Smooth muscle cell of the brain vasculature (primary cell): ENCODE measurements at regions not wholly inside any gene's neighbourhood (a gene's known extent, or its start where the extent isn't known, plus 50 kb on each side); places are given as distances from the start of the nearest gene placed in this dataset.

Source experiments
- DNase-seq: peaks from one replicate; pipeline ENCODE4 v3.0.0-alpha.2; 2012; ENCODE audit warnings: low read depth, low spot score

DNA sequence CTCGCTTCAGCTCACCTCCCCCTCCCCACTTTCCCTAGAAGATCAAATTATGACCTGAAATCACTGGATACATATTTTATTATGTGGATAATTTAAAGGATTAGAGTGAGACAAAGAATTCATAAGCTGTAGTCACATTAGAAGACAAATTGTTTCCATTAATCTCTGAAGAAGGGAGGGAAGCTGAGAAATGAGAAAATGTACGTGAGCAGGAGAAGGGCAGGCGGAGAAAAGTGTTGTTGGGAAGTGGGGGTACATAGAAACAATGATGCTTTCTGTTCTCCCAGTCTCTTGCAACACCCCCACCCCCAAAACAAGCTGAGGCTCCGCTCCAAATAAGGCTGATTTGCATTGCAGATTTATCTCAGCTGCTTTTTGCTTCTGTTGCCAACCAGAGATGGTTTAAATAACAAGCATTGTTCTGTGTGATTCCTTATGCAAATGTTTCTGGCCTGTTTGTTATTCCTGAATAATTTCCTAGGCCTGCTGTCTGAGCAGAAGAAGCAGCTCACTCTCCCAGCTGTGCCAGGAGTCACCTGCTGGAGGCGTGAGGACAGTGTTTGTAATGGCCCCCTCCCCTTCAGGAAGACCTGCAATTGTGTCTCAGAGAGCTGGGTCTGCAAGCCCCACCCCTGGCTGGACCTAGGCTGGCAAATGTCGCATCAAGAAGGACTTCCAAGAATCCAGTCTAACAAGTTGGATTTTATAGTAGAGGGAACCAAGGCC is 121.8 kb upstream of the TNR start:
- DNase-seq = no peak

DNA sequence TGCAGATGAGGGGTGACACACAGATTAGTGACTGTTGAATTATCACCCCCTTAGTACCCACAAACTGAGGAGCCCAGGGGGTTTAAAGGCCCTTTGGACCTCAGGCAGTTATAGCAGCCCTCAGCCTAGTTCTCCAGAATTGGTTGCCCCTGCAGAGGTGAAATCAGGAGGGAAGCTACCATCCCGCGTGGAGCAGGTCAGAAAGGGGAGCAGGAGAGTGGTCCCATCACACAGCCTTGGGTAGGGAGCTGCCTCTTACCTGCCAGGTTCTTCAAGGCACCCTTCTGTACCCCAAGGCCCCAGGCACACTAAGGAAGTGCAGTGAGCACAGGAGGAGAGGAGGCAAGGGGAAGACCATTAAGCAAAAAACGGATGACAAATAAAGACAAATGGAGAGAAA is 121.2 kb upstream of the TNR start:
- DNase-seq = no peak

DNA sequence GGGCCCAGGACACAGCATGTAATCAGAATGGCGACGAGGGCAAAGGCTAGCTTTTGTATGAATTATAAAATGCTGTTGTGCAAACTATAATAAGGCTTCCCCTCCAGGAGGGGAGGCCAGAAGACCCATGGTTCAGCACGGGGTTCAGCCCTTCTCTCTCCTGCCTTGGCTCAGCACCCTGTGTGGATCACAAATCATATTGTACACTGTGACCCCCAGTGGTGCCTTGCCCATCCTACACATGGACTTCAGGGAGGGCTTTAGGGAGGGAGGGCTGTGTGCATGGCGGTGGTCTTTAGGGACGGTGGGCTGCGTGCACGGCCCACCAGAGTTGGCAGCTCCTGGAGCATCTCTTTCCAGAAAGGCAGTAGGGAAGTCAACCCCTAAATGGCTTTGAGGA is 120.8 kb upstream of the TNR start:
- no peak for DNase-seq

DNA sequence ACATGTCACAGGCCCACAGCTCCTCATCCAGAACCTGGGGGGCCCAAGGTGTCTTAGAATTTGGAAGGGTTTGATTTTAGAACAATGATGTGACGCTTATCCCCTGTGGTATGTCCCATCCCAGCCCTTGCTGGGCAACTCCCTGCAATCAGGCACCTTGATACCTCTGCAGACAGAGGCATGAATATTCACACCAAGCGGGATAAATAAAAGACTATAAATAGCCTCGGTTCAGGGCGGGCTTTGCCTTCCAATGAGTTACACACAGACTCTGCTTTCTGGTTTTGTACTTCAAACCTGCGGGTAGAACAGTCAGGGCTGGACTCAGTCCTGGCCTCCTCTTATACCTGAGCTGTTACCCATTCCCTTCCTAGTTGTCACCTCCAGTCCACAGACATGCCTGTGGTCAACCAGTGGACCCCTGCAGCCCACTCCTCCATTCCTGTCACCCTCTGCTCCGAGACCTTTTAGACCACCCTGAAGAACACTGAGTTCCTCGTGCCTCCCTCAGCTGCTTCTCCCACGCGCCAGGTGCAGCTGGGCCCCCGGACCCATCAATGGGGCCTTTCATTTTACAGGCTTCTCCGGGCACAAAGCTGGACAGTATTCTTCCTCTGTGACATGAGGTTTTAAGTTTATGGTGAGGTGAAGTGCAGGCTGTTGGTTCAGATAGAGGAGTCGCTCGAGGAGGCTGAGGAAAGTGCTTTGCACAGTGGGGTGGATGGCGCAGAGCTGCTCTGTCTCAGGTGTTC is 120.1 kb upstream of the TNR start:
- no peak for DNase-seq

DNA sequence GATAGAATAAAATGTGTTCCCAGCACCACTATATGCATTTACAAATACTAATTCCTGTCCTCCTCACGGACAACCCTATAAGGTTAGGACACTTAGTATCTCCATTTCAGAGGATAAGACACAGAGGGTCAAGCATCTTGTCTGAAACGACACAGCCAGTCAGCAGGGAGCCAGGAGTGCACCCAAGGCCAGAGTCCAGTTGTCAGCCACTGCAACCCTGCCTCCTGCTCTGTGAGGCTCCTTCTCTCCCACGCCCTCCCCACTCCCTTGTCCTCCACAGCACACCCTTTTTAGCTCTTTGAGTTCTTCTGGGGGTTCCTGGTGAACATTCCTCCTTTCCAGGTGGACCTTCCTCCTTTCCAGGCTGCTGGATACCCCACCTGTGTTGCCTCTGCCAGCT is 119.0 kb upstream of the TNR start:
- no peak for DNase-seq

DNA sequence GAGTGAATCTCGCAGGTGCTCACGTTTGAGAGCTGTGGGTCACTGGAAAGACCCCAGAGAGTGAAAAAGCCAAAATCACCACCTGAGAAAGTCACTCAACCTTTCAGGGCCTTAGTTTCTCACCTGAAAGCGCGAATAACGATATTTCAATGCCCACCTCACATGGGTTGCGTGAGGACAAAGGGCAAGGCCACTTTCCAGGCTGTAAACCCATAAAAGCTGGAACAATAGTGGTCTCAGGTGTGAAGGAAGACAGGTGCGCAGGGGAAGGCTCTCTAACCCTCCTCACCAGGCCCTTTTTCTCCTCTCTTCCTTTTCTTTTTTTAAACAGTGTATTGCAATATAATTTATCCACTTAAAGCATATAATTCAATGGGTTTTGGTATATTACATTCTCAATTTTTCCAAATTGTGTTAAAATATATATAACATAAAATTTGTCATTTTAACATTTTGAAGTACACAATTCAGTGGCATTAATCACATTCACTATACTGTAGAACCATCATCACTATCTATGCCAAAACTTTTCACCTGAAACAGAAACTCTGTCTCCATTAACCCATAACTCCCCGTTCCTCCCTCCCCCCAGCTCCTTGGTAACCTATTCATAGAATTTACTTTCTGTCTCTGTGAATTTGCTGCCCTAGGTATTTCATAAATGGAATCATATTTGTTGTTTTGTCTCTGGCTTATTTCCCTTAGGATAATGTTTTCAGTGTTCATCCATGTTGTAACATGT is 118.4 kb upstream of the TNR start:
- DNase-seq = no peak

DNA sequence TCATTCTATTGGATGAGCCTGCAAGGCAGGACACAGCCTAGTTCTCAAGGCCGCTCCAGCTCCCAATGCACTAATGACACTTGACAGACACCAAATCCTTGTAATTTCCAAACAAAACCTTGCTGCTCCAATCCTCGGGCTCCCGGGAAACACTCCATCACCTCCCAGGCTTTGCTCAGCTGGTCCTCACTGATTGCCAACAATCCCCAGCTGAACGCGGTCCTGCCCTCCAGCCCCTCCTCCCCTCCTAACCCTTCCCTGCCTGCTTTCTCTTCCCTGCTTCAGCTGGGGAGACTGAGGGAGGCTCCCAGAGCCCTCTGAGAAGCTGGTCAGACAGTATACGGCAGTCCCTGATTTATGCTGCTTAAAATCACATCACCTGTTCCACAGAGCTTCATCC is 114.4 kb upstream of the TNR start:
- DNase-seq = no peak

DNA sequence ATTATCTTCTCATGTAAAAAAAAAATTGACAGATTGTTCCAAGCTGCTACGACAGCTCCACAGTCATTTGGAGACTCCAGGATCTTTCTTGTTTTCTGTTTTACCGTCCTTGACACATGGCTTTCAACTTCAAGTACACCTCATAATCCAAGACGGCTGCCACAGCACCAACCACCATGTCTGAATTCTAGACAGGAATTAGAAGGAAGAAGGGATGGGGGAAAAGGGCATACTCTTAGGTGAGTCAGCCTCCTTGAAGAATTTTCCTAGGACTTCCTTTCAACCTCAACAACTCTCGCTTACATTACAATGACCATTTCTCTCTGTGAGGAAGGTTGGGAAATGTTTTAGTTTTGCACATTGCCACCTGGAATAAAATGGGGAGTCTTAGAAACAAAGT is 110.3 kb upstream of the TNR start:
- no peak for DNase-seq

DNA sequence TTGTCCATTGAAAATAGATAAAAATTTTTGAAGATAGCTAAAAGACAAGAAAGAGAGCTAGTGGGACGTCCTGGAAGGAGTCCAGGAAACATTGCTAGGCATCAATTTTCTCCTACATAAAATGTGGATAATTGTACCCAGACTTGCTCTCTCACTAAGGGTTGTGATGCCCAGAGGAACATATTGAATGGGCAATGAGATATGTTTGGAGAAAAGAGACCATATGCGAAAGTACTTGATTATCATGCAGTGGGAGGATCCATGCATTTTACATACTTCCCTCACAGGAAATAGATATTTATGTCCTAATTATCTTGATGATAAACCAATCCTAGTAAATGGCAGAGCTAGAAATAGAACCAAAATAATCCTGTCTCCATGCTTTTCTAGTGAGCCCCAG is 108.4 kb upstream of the TNR start:
- DNase-seq = no peak

DNA sequence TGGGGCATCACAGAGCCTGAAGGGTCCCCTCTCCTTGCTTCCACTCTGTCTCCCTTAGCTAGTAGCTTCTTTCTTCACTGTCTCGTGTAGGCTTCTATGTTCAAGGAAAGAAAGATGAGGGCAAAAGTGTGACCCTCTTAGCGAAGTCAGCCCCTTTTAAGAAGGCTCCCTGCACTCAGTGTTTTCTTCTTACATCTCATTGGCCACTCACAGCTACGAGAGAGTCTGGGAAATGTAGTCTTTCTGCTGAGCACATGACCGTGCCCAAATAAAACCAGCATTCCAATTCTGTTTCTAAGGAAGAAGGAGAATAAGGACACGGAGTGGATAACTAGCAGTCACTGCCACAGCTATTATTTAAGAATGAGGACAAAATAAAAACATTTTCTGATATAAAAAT is 104.9 kb upstream of the TNR start:
- no peak for DNase-seq

DNA sequence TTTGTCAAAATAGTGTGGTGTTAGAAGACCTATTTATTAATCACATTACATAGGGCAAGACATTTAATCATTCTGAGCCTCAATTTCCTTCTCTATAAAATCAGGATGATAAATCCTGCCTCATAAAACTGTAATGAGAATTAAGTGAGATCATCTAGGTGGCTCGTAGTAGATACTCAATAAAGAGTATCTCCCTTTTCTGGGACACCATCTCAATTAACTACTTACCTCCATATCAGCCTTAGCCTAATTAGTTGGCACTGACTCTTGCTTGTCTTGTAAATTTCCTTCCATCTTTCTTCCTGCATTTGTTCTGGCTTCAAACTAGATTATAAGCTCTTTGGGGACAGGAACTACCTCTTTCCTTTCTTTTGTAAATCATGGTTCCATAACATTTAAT is 102.6 kb upstream of the TNR start:
- no peak for DNase-seq

DNA sequence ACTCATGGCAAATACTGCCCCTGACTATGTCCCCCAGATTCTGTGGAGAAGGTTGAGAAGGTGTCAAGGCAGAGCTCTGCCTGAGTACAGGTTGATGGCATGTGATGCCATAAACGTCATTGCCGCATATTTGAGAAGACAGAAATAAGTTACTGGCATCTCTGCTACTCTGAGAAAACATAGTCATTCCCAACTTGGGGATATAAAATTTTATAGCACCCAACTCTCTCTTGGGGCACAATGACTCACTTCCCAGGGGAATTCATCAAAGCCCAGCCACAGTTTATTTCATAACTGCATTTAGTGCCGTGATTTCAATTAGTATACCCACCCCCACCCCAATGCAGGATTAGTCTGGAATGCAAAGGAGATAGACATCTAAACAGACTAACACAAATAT is 101.9 kb upstream of the TNR start:
- no peak for DNase-seq

DNA sequence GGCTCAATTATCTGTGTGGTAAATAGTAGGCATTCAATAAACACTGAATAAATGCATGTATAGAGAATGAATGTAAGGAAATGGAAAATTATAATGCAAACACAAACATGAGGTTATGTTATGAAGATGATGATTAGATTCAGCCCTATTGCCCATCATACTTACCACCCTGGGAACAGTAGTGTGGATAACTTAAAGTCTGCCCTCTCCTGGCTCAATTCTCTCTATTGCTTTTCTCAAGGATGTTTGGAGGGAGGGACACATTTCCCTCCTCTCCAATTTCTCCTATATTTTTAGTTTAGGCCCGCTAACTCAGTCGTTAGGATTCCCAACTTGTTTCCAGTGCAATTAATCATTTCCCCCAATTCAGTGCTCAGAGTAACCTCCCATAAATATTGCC is 101.5 kb upstream of the TNR start:
- DNase-seq = no peak

DNA sequence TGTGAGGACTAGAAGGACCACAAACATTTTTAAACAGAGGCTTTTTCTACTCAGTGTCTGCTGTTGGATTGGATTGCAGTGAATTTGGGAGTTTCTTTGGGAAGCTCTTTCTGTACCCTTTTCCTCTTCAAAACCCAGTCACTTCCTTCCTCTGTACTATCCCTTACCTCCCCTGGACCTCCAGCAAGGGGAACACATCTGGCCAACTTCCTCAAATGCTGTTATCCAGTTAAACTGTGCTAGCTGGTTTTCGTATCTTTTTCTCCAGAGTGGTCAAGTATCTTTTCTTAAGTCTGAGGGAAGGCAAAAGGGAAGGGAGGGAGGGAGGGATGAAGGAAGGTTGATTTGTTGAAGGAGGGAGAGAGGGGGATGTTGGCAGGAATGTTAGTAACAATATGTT is 99.2 kb upstream of the TNR start:
- DNase-seq = no peak

DNA sequence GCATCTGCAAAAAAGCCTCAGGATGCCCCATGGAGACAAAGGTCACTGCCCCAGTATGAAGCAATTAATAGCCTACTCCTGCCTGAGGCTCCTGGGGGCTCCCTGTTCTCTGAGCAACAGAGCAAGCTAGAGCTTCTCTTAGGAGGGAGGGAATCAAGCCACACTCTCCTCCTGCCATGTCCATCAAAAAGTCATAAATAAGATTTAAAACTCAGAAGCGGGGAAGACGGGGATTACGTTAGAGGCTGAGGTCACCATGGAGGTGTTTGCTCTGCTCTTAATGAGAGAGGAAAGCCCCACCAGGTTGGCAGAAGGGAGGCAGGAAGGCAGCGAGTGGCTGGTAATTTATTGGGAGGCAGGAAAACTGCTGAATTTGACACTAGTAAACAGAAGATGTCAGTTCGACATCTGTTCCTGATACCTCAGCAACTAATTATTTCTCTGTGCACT is 98.4 kb upstream of the TNR start:
- DNase-seq = no peak

DNA sequence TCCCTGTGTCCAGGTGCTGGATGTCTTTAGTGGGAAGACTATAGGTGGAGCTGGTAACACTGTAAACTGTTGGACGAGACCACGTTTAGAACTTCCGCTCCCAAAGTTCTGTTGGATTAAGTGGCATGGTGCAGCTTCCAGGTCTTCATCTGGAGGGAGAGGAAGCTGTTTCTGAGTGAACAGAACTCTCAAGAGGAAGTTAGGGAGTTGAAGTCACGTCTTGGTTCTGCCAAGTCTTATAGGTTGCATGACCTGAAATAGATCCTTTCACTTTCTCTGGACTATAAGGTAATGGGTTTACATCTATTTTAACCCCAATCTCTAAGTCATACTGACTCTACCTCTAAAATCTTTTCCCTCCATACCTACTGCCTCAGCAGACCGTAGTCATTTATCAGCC is 97.4 kb upstream of the TNR start:
- DNase-seq = no peak

DNA sequence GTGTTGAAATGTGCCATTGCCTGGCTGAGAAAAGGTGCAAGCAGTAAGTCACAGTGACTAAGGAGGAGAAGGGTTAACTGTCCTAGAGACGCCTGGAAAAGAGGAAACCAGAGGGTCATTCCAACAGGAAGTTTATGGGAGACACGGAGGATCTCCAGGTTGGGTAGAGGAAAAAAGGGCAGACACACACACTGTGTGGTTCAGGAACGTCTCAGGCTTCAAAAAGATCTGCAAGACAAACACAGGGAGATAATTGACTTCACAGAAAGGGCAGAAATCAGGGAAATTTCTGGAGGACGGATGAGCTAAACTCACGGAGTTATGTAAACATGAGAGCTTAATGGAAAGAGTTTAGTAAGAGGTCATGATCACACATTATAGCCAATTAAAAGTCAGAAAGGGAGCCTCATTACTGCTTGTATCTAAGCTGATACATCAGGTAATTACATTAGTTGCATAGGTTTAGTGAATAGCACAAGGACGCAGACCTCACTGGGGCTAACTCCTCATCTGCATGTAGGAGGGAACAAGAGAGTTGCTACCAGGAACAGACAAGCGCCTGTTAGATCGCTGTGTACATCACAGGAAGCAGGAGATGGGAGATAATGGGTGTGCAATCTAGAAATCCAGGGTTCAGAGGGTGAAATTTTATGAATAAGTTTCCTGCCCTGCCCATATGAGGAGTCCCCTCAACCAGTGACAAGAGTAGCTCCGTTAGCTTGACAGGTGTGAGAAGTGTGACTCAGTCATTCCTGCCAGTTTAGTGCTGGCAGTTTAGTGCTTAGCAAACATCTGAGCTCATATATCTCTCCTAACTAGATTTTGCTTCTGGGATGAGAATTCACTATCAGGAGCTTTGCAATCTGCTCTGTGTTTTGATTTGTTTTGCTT is 96.6 kb upstream of the TNR start:
- DNase-seq = no peak

DNA sequence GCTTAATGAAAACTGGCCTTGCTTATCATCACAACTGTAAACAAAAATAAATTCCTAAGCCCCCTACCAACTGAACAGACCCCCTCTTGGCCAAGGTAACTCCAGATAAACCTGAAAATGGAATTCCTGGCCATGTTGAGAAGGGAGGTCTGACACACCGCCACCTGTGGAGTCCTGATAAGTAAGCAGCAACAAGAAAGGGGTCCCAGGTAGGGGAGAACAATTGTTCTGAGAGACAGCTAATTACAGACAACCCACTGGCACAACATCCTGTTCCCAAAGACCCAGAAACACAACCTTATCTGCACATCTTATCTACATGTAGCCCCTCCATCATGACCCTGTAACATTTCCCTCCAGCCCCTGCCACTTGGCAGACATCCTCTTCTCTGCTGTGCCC is 91.2 kb upstream of the TNR start:
- no peak for DNase-seq

DNA sequence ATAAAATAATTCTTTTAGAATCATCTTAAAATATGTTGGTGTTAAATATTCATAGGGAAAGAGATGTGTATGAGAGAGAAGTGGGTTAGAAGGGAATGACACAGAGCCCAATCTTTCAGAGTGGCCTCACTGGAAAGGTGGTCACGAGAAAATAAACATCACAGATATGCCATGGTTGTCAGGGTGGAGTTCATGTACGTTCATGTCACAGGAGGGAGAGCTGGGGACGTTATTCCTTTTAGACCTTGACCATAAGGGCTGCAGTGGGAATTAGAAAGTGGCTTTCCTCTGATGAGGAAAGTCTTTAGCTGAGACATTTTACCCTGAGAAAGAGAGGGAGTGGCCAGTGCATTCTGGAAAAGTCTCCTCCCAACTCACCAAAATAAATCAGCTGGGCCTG is 90.6 kb upstream of the TNR start:
- DNase-seq = no peak

DNA sequence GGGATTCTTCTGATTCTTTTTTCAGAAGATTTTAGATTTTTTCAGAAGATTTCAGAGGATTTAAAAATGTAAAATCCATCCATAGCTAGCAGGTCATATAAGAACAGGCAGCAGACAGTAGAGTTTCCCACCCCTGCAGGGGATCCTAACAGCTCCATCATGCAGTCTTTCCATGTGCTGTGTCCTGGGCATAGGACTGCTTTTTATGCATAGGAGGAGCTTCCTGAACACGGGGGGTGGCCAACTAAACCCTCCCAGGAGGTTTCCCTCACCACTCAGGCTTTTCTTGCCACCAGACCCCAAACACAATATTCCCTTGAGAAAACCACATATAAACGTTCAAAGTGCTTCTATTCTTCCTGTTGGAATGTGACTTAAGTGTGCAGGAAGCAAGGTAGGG is 90.1 kb upstream of the TNR start:
- DNase-seq = no peak

DNA sequence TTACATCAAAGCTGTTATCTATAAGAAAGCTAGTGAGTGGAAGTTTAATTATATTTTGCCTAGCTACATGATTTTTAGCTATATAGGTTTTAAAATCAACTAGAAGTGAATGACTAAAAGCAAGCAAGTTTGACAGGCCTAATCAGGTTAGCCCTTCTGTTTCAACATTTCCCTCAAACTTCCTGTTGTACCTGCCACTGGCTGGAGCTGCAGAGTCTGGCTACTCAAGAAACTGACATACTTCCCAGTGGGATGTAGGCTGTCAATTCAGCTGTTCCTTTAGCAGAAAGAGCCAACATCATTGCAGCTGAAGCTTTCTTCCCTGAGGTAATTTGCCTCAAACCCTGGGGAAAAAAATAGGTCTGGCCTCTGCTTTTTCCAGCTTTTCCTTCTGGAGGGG is 87.1 kb upstream of the TNR start:
- no peak for DNase-seq

DNA sequence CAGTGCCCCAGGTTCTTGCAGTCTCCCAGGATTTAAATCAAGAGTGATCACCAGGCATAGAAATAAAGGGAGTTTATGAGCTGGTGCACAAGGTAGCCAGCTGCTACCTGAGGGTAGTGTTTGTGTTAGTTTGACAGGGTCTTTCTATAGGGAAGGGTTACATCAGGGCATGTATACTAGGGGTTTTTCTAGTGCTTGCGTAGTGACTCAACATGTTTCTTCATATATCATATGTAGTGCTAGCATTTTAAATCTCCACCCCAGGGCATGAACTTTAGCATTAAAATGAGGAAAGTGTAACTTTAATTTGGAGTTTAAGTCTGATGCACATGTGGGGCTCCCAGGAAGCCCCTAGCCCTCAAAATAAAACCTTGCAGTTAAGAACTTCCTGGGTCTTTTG is 86.5 kb upstream of the TNR start:
- no peak for DNase-seq
